ENCODE measurements at regions not wholly inside any gene's neighbourhood (a gene's known extent, or its start where the extent isn't known, plus 50 kb on each side); places are given as distances from the start of the nearest gene placed in this dataset.

DNA sequence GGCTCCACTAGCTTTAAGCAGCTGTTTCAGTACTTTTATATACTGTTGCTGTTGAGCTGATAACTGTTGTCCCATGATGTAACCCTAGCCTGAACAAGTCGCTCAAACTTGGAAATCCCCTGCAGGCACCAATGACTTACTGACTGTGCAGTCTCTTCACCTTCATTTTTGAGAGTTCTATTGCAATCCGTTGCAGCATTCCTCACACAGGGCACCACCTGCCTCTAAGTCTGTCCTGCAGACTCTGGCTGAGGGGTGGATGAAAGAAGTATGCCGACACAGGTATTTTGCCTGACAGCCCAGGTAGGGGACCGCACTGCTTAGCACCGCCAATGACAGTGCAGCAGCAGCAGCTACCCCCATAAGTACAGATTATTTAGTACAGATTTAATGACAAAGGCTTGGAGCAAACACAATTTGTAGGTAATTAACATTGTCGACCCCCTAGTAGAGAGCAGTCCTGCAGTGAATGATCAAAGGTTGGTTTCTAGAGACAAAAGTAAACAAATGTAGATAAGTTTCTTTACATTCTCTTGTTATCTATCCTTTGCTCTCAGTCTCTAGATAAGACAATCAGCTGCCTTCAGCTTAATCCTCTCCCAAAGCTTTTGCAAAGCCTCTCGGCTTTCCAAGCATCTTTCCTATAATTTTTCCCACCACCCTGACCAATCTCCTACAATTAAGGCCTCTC lies 205.0 kb downstream of the PABPC4L start:
- Mint-ChIP-seq H3K27ac (ENCODE audit: unreplicated experiment) (no peak overlapping the region), H3K36me3 (ENCODE audit: low read depth, unreplicated experiment) (no peaks in the 10 kb centered on the region), H3K27me3 (ENCODE audit: low read depth, unreplicated experiment) (no peaks in the 10 kb centered on the region), H3K4me3 (ENCODE audit: unreplicated experiment) (no peak overlapping the region), H3K9me3 (ENCODE audit: unreplicated experiment) (no peaks in the 10 kb centered on the region), H3K4me1 (ENCODE audit: low read depth, unreplicated experiment) (no peaks in the 10 kb centered on the region)
- H3K27ac ChIP-seq (ENCODE audit: low read depth, low read length): no peak overlapping the region
- no peaks in the 10 kb centered on the region for H3K36me3 ChIP-seq (ENCODE audit: insufficient read depth, low read length)
- FAIRE-seq (no peak), DNase-seq (ENCODE audit: low read depth) (no peak)
- H3K4me3 ChIP-seq (ENCODE audit: insufficient read depth, low read depth, low read length): no peak overlapping the region
- no peak overlapping the region for H2AFZ ChIP-seq (ENCODE audit: low read depth, low read length)
- no peak overlapping the region for H3K4me2 ChIP-seq (ENCODE audit: low read length)
- no peak overlapping the region for H3K9ac ChIP-seq (ENCODE audit: low read length)
- no peaks in the 10 kb centered on the region for H3K9me3 ChIP-seq (ENCODE audit: insufficient read depth, low read depth, low read length)
- TF ChIP-seq EZH2 (IDR thresholded peaks at IDR 0.05; ENCODE audit: insufficient read depth, low read length): no peak
- TF ChIP-seq, protein P1, sequence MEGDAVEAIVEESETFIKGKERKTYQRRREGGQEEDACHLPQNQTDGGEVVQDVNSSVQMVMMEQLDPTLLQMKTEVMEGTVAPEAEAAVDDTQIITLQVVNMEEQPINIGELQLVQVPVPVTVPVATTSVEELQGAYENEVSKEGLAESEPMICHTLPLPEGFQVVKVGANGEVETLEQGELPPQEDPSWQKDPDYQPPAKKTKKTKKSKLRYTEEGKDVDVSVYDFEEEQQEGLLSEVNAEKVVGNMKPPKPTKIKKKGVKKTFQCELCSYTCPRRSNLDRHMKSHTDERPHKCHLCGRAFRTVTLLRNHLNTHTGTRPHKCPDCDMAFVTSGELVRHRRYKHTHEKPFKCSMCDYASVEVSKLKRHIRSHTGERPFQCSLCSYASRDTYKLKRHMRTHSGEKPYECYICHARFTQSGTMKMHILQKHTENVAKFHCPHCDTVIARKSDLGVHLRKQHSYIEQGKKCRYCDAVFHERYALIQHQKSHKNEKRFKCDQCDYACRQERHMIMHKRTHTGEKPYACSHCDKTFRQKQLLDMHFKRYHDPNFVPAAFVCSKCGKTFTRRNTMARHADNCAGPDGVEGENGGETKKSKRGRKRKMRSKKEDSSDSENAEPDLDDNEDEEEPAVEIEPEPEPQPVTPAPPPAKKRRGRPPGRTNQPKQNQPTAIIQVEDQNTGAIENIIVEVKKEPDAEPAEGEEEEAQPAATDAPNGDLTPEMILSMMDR (IDR thresholded peaks at IDR 0.05; ENCODE audit: insufficient read depth, low read depth, low read length): no peak
- no peaks in the 10 kb centered on the region for H3K79me2 ChIP-seq (ENCODE audit: insufficient read depth, low read length)
- no peaks in the 10 kb centered on the region for H3K27me3 ChIP-seq (ENCODE audit: insufficient read depth, low read length)
- H3K4me1 ChIP-seq (ENCODE audit: insufficient read depth, low read length): no peaks in the 10 kb centered on the region
- no peaks in the 10 kb centered on the region for H4K20me1 ChIP-seq (ENCODE audit: insufficient read depth, low read length)

DNA sequence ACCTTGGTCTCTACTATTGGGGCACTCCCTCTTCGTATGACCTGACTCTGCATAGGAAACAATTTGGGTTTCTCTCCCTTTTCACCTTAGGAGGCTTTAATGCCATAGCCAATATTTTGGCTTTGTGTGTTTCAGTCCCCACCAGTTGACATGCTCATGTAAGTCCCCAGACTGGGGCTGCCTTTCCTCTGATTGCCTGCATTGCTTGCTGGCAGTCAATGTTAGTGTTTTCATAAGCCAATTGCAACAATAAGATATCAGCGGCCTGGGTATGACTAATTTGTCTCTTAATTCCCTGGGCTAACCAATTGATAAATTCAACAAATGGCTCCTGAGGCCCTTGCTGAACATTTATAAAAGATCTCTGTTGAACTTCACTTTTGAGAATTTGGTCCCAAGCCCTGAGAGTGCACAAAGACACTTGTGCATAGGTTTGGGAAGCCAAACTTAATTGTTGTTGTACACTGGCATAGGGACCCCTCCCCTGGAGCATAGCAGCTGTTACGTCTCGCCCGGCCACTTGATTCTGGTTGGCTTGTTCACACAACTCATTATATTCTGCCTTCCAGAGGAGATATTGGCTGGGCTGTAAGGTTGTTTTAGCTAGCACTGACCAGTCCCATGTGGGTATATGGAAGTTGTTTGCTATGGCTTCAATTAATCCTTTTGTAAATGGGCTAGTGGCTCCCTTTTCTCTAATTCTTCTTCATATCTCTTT lies 206.2 kb downstream of the PABPC4L start:
- Mint-ChIP-seq H3K27ac (ENCODE audit: unreplicated experiment) (no peak overlapping the region), H3K4me3 (ENCODE audit: unreplicated experiment) (no peak overlapping the region), H3K27me3 (ENCODE audit: low read depth, unreplicated experiment) (no peaks in the 10 kb centered on the region), H3K36me3 (ENCODE audit: low read depth, unreplicated experiment) (no peaks in the 10 kb centered on the region), H3K9me3 (ENCODE audit: unreplicated experiment) (no peaks in the 10 kb centered on the region), H3K4me1 (ENCODE audit: low read depth, unreplicated experiment) (no peaks in the 10 kb centered on the region)
- Histone ChIP-seq H3K79me2 (ENCODE audit: insufficient read depth, low read length) (no peaks in the 10 kb centered on the region), H2AFZ (ENCODE audit: low read depth, low read length) (no peak overlapping the region), H3K36me3 (ENCODE audit: insufficient read depth, low read length) (no peaks in the 10 kb centered on the region), H3K4me3 (ENCODE audit: insufficient read depth, low read depth, low read length) (no peak overlapping the region), H3K27me3 (ENCODE audit: insufficient read depth, low read length) (no peaks in the 10 kb centered on the region), H3K4me2 (ENCODE audit: low read length) (no peak overlapping the region), H3K27ac (ENCODE audit: low read depth, low read length) (no peak overlapping the region), H3K4me1 (ENCODE audit: insufficient read depth, low read length) (no peaks in the 10 kb centered on the region), H3K9me3 (ENCODE audit: insufficient read depth, low read depth, low read length) (peaks cover 5% of the 10 kb centered on the region), H4K20me1 (ENCODE audit: insufficient read depth, low read length) (no peaks in the 10 kb centered on the region), H3K9ac (ENCODE audit: low read length) (no peak overlapping the region)
- no peak for DNase-seq (ENCODE audit: low read depth)
- no peak for FAIRE-seq
- TF ChIP-seq, protein P1 (IDR thresholded peaks at IDR 0.05; ENCODE audit: insufficient read depth, low read depth, low read length): no peak
- TF ChIP-seq EZH2 (IDR thresholded peaks at IDR 0.05; ENCODE audit: insufficient read depth, low read length): no peak
